Uterus (tissue), 2 donors: ENCODE measurements at regions not wholly inside any gene's neighbourhood (a gene's known extent, or its start where the extent isn't known, plus 50 kb on each side); places are given as distances from the start of the nearest gene placed in this dataset.

Experiments
- CTCF ChIP-seq, 4 experiments: fragments of 200-600 bp in 2 of 4; fragments of 450-650 bp in 2 of 4; sonication (generic) in 2 of 4; IDR thresholded peaks; one replicate each; pipeline ENCODE4 v1.5.1; 2016 to 2019; ENCODE audit warnings: antibody characterized with exemption in 4 of 4, mild to moderate bottlenecking in 2 of 4, moderate library complexity in 1 of 4
- POLR2A ChIP-seq, 2 donors: fragments of 450-650 bp; IDR thresholded peaks; one replicate each; pipeline ENCODE4 v1.6.1; 2016; ENCODE audit warnings: antibody characterized with exemption in 2 of 2, mild to moderate bottlenecking in 1 of 2, moderate library complexity in 1 of 2

GRCh38 chr16:86888231-86889053, 310.1 kb downstream of the FOXL1 start:
- no peak for TF ChIP-seq POLR2A (IDR thresholded peaks at IDR 0.05)
- TF ChIP-seq CTCF (IDR thresholded peaks at IDR 0.05), result no peak
